ENCODE measurements at regions not wholly inside any gene's neighbourhood (a gene's known extent, or its start where the extent isn't known, plus 50 kb on each side); places are given as distances from the start of the nearest gene placed in this dataset.
"Not testable (repeated sequence)": the region's sequence is repeated elsewhere in the genome, so short reads cannot be mapped to it uniquely, and the experiment has no call there.

DNA sequence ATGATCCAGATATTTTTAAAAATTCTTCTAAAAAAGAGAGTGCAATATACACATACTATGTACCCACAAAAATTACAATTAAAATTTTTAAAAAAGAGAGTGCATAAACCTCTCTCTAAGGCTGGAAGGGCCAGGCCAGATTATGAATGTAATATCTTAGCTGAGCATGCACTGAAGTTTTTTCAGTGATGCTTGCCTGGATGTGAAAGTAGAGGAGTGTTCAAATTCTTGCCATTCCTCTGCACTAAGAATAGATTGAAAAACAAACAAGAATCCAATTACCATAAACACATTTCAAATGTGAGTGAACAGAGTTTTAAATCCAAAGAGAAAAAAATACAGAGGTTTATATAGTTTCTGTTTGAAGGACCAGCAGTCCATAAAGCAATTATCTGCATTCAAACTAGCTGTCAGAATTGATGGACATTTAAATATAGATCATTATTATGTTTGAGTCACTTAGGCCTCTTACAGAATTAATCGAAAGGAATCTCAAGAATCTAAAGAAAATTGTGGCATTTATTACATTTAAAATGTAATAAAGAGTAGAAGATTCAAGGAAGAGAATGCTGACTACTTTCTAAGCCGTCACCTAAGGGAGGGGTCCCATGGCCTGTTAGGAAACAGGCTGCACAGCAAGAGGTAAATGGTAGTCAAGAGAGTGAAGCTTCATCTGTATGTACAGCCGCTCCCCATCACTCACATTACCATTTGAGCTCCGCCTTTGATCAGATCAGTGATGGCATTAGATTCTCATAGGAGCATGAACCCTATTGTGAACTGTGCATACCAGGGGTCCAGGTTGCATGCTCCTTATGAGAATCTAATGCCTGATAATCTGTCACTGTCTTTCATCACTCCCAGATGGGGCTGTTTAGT, 159.3 kb upstream of the MDFIC2 start:
- no peak for DNase-seq

DNA sequence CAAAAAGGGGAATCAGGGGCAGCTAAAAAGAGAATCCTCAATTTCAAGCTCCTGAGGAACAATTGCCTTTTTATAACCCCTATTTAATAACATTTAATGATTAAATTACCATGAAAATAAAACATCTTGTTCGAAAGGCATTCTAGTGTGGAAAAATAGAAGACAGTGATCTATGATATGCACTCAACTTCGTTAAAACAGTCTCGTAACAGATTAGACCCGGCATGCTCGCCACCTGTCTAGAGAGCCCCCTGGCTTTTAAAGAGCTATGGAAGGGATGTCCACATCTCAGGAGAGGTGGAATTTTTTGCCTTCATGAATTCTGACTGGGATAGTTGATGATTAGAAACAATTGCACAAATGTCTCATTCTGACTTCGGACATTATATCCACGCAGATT, 153.7 kb upstream of the MDFIC2 start:
- DNase-seq = no peak

DNA sequence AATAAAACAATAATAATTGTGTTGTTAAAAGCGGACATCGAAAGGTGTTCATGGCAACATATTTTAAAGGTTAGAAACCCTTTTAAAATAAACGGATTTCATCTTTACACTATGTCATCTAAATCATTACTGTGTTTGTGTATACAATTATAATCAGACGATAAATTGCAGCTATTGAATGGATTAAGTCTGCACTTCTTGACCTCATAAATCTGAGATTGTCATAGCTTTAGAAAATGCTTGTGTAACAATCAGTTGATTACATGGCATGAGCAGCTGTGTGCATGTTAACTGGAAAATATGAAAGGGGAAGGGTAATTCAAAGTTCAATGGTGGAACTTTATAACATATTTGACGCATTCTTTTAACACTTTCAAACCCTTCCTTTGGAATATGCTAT, 152.4 kb upstream of the MDFIC2 start:
- DNase-seq = no peak

DNA sequence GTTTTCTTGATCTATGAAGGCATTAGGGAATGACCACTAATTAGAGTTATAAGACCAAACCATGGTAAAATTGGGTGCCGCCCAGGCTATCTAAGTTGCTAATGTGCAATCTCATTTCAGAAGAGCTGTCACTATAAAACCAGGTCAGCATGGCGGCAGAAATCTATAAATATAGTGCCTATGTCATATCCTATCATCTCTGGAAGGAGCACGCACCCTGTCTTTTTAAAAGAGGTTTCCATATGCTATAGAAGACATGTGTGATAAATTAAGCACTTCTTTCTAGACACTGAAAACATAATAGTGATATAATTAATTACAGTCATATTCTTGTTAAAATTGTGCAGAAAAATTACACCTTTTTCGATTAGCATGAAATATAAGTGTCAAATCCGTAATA, 152.0 kb upstream of the MDFIC2 start:
- no peak for DNase-seq

DNA sequence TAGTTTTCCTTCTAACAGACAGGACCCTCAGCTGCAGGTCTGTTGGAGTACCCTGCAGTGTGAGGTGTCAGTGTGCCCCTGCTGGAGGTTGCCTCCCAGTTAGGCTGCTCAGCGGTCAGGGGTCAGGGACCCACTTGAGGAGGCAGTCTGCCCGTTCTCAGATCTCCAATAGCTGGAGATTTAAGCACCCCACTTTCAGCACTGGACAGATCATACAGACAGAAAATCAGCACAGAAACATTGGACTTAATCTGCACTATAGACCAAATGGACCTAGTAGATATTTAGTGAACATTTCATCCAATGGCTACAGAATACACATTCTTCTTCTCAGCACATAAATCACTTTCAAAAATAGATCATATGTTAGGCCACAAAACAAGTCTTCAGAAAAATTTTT, 137.8 kb upstream of the MDFIC2 start:
- not testable (repeated sequence) for DNase-seq

DNA sequence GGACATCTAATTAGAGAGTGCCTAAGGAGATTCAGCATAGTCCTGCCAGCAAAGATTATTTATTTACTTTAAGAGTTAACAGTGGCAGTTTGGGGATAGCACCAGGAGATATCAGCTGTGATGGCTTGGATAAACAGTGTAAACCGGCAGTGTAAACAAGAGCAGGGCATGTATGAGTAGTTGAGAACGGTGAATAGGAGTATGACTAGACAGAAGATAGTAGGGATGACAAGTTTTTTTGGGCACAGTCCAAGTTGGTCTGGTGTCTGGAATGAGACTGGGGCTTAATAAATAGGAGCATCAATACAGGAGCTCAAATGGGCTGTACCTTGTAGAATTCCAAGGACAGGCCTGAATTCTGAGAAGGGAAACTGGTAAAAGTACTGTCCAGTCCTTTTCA, 123.0 kb upstream of the MDFIC2 start:
- DNase-seq = not testable (repeated sequence)

DNA sequence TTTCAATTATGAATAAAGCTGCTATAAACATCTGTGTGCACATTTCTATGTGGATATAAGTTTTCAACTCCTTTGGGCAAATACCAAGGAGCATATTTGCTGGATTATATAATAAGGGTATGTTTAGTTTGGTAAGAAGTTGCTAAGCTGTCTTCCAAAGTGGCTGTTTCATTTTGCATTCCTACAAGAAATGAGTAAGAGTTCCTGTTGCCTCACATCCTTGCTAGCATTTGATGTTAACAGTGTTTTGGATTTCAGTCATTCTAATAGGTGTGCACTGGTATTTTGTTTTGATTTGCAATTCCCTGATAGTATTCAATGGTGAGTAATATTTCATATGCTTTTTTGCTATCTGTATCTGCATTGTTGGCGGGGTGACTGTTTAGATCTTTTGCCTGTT, 120.7 kb upstream of the MDFIC2 start:
- no peak for DNase-seq

DNA sequence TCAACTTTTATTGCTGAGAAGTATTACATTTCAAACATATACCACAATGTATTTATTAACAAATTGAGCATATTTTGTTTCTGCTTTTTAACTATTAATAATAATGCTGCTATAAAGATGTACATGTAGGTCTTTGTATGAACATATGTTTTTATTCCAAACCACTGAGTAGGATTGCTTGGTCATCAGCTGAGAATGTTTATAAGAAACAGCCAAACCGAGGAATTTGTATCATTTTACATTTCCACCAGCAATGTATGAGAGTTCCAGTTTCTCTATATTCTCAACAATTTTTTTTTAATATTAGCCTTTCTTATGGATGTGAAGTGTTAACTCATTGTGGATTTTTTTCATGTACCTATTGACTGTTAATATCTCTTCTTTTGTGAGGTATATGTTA, 119.5 kb upstream of the MDFIC2 start:
- DNase-seq = no peak

DNA sequence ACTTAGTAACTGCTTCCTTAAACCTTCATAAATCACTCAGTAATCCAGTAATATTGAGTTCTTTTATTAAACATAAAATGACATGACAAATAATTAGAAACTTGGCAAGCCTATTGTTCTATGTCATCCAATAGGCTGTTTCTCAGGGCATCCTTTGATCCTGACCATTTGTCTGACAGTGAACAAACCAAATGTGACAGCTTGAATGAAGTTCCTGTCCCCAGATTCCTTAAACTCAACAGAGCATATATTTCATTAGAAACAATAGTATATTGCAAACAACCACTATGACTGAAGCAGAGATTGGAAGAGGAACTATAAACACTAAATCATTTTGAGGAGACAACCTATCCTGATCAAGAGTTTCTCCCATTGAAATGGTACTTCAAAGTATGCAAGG, 113.6 kb upstream of the MDFIC2 start:
- no peak for DNase-seq

DNA sequence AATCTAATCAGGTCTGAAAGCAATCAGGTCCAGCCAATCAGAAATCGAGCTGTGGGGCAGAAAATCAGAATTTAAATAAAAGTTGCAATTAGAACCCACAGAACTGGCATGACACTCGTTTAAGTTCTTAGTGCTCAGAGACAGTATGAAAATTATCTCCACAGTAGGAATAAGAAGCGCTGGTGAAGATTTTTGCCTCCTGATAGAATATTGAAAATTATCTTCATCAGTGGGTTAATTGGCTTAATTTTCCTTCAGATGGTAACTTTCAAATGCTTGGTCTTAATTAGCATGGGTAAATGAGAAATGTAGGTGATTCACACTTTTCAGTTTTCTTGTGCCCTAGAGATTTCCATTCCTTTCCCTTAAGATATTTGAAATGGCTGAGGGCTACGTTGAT, 109.1 kb upstream of the MDFIC2 start:
- no peak for DNase-seq

DNA sequence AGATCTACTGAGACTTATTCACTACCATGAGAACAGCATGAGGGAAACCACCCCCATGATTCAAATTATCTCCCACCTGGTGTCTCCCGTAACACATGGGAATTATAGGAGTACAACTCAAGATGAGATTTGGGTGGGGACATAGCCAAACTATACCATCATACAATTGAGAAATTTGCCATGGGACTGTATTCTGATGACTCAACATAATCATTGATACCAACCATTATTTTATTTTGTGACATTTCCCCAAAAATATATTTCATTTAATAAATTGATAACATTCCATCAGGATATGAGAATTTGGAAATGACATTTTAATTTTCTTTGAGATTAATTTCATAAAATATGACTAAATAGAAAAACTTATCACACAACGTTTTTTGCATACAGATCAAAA, 96.6 kb upstream of the MDFIC2 start:
- DNase-seq = no peak

DNA sequence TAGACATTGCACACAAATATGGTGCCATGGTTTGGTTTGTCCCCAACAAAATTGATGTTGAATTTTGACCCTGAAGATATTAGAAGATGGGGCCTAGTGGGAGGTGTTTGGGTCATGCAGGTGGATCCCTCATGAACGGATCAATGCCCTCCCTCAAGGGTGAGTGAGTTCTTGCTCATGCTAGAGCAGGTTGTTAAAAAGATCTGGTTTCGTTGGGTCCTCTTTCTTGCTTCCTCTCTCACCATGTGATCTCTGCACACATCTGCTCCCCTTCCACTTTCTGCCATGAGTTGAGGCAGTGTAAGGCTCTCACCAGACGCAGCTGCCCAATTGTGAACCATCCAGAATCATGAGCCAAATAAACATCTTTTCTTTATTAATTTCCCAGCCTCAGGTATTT, 87.8 kb upstream of the MDFIC2 start:
- no peak for DNase-seq

DNA sequence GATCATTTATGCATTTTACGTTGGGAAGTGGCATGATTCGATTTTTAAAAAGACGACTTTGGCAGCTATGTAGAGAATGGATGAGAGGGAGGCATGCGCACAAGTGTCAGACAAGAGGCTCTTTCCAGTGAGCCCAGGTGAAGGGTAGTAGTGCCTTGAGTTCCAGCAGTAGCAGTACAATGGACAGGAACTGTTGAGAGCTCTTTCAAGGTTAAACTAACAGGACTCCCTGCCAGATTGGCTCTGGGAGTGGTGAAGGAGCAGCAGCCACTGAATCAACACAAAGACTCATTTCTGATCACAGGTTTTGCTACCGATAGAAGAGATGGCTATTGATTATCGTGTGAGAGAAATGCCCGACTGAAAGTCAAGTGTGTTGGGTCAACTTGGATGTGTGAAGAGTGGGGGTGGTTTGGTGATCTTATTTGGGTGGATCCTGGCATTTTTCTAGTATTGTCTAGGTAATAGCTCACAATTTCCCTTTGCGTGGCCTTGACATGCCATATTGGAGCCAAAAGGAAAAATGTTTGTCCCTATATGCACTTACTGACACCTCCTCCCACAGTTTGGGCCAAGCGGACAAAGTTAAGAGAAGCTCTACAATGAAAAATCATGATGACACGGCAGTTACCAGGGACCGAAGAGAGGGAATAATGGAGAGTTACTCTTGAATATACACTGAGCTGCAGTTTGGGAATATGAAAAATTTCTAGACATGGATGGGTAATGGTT, 81.6 kb upstream of the MDFIC2 start:
- no peak for DNase-seq

DNA sequence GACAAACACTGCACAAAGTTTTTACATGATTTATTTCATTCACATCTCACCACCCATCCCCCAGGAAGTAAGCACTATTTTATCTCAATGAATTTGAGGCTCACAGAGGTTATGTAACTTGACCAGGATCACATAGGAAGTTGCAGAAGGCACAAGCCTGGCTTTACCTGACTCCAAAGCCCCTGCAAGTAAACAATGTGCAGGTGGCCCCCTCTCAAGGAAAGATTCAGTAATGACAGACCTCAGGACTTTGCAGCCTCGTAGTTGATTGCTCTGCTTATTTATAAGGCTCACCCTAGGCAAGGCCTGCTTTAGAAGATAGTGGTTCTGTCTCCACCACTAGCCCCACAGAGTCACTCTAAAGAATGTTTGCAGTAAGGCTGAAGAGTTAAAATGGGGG, 79.8 kb upstream of the MDFIC2 start:
- DNase-seq = no peak

DNA sequence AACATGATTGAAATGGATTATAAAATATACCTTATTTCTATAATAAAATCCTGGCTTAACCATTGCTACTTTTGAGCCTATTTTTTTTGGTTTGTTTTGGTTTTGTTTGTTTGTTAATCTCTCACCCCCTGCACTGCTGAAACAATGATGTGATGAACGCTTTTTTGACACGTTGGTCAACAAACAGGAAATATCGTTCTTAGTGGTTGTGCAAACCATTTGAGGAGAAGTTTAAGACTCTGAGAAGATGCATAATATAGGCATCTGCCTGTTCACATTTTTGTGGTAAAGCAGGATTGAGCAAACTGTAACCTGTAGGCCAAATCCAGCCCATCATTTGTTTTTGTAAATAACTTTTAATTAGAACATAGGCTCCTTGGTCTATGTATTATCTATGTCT, 75.5 kb upstream of the MDFIC2 start:
- DNase-seq = no peak

DNA sequence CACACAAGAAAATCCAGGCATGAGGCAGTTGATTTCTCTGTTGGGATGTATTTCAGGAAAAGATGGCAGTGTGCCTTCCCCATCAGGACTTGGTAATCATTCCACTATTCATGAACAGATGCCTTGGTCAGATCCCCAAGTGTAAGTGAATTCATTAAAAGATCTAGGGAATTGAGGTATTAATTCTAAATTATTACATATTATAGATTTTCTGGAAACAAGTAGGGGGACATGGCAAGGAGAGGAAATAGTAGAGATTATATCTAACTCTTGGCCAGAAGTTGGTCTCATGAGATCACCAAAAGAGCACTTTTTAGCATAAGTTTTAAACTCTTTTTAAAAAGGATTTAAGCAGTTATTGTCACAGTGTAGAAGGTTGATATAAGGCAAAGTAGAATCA, 74.4 kb upstream of the MDFIC2 start:
- DNase-seq = no peak

DNA sequence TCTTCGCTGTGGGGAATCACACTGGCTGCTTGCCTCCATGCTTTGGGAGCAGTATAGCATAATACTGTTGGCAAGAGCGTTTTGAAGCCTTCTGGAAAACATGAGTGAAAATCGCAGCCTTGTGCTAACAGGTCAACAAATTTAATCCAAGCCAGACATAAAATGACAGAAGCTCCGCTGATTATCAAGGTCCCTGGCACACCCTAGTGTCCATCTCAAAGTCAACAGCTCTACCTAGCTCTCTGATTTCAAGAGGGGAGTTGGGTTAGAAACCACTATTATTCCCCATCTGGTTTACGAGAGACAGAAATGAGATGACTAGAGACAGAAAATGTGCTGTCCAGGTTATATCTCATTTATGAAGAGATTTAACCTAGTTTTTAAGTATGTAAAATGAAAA, 73.6 kb upstream of the MDFIC2 start:
- no peak for DNase-seq

DNA sequence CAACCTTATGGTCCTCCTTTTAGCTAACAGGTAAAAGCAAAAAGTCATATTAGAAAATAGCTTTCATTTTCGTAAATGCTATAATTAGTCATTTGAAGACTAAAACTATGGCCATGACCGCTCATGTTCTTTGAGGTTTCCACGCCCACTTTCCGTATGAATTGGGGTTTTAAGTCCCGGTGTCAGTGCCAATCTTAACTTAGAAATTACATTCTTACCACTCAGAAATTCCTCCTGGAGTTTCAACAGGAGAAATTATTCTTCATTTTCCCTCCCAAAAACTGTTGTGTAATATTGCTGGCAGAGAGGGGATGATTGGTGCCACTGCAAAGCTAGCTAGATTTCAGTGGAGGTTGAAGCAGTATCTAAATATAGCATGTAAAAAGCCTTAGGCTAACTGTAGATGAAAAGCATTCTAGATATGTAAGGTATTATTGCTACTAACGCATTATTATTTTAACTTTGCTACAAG, 71.0 kb upstream of the MDFIC2 start:
- DNase-seq = no peak

DNA sequence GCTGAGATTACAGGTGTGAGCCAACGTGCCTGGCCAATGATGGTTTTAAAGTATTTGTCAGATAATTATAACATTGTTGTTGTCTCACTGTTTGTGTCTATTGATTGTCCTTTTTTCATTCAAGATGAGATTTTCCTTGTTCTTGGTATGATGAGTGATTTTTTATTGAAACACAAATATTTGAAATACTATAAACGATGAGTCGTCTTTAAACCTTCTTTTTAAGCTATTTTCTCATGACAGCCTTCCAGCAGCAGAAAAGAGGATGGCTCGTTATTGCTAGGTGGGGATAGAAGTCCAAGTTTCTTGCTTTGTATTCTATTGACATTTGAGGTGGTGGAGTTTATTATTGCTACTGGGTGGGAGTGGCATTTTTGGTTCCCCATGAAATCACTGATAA, 61.7 kb upstream of the MDFIC2 start:
- no peak for DNase-seq
